IgD-negative memory B cell (primary cell): ENCODE measurements at regions not wholly inside any gene's neighbourhood (a gene's known extent, or its start where the extent isn't known, plus 50 kb on each side); places are given as distances from the start of the nearest gene placed in this dataset.
A peak's percentile ranks its signal among the peaks of the same experiment; 100 is the strongest.
"Not testable (repeated sequence)": the region's sequence is repeated elsewhere in the genome, so short reads cannot be mapped to it uniquely, and the experiment has no call there.

ENCODE experiments used
- H3K27ac Mint-ChIP-seq, 3 donors: one replicate each; pipeline ENCODE4 v1.8.0; 2020 to 2022; ENCODE audit warnings: mild to moderate bottlenecking in 3 of 3, mixed read lengths in 3 of 3, moderate library complexity in 1 of 3
- H3K27me3 Mint-ChIP-seq: one replicate; pipeline ENCODE4 v1.8.0; 2021; ENCODE audit warnings: mixed read lengths
- H3K36me3 Mint-ChIP-seq: one replicate; pipeline ENCODE4 v1.8.0; 2020; ENCODE audit warnings: mild to moderate bottlenecking, mixed read lengths
- H3K4me1 Mint-ChIP-seq, 3 donors: one replicate each; pipeline ENCODE4 v1.8.0; 2020 to 2022; ENCODE audit warnings: mixed read lengths in 3 of 3, mild to moderate bottlenecking in 1 of 3
- H3K4me3 Mint-ChIP-seq, 4 donors: one replicate each; pipeline ENCODE4 v1.8.0; 2020 to 2022; ENCODE audit warnings: mild to moderate bottlenecking in 4 of 4, mixed read lengths in 4 of 4, moderate library complexity in 3 of 4
- H3K9me3 Mint-ChIP-seq, 3 donors: one replicate each; pipeline ENCODE4 v1.8.0; 2020 to 2021; ENCODE audit warnings: mixed read lengths in 3 of 3, mild to moderate bottlenecking in 1 of 3

- no peaks in the 10 kb centered on the region for H3K36me3 Mint-ChIP-seq
- no peak overlapping the region for H3K27ac Mint-ChIP-seq
- no peaks in the 10 kb centered on the region for H3K9me3 Mint-ChIP-seq
- peak overlapping the region in 2 of 4 donors; percentile 89 to 95 for H3K4me3 Mint-ChIP-seq
- H3K27me3 Mint-ChIP-seq, result no peaks in the 10 kb centered on the region
- H3K4me1 Mint-ChIP-seq, result peaks cover 27 to 33% (median 31%) of the 10 kb centered on the region in 3 donors
Observed at GRCh38 chr16:14002416-14002990, 68.6 kb upstream of the MRTFB start.

- Mint-ChIP-seq H3K27ac (no peak overlapping the region), H3K4me3 (peak overlapping the region in 2 of 4 donors; percentile 89 to 95), H3K27me3 (no peaks in the 10 kb centered on the region)
Observed at GRCh38 chr16:14003074-14003570, 68.0 kb upstream of the MRTFB start.

GRCh38 chr16:14004031-14004728 is 66.9 kb upstream of the MRTFB start:
- Mint-ChIP-seq H3K27ac (no peak overlapping the region), H3K4me3 (no peak overlapping the region), H3K9me3 (no peaks in the 10 kb centered on the region)

More at GRCh38 chr16:14003074-14003570, 68.0 kb upstream of the MRTFB start:
- Mint-ChIP-seq H3K4me1 (peaks cover 22 to 30% (median 27%) of the 10 kb centered on the region in 3 donors), H3K36me3 (no peaks in the 10 kb centered on the region), H3K9me3 (no peaks in the 10 kb centered on the region)

GRCh38 chr16:14004729-14005315 is 66.3 kb upstream of the MRTFB start:
- Mint-ChIP-seq H3K4me3 (no peak overlapping the region), H3K27me3 (peaks cover 5% of the 10 kb centered on the region), H3K4me1 (peaks cover 13 to 25% (median 13%) of the 10 kb centered on the region in 3 donors), H3K36me3 (no peaks in the 10 kb centered on the region), H3K27ac (no peak overlapping the region), H3K9me3 (no peaks in the 10 kb centered on the region)

More at GRCh38 chr16:14004031-14004728, 66.9 kb upstream of the MRTFB start:
- Mint-ChIP-seq H3K27me3 (no peaks in the 10 kb centered on the region), H3K4me1 (peaks cover 18 to 28% (median 19%) of the 10 kb centered on the region in 3 donors), H3K36me3 (no peaks in the 10 kb centered on the region)

GRCh38 chr16:14005335-14005734 is 65.8 kb upstream of the MRTFB start:
- no peak overlapping the region for H3K27ac Mint-ChIP-seq
- H3K27me3 Mint-ChIP-seq, result peaks cover 5% of the 10 kb centered on the region
- H3K9me3 Mint-ChIP-seq, result no peaks in the 10 kb centered on the region
- no peaks in the 10 kb centered on the region for H3K36me3 Mint-ChIP-seq
- H3K4me1 Mint-ChIP-seq, result peaks cover 12 to 24% (median 12%) of the 10 kb centered on the region in 3 donors
- H3K4me3 Mint-ChIP-seq, result no peak overlapping the region

- Mint-ChIP-seq H3K4me3 (peak overlapping the region in 1 of 4 donors; percentile 14), H3K9me3 (no peaks in the 10 kb centered on the region), H3K27me3 (peaks cover 7% of the 10 kb centered on the region), H3K36me3 (no peaks in the 10 kb centered on the region), H3K27ac (no peak overlapping the region), H3K4me1 (peaks cover 11 to 20% (median 11%) of the 10 kb centered on the region in 3 donors)
Observed at GRCh38 chr16:14007450-14007849, 63.7 kb upstream of the MRTFB start.

- no peaks in the 10 kb centered on the region for H3K36me3 Mint-ChIP-seq
- H3K9me3 Mint-ChIP-seq, result no peaks in the 10 kb centered on the region
- H3K4me3 Mint-ChIP-seq, result no peak overlapping the region
- H3K4me1 Mint-ChIP-seq, result peaks cover 0 to 11% (median 2%) of the 10 kb centered on the region in 3 donors
- peaks cover 10% of the 10 kb centered on the region for H3K27me3 Mint-ChIP-seq
- H3K27ac Mint-ChIP-seq, result no peak overlapping the region
Observed at GRCh38 chr16:14011001-14011400, 60.1 kb upstream of the MRTFB start.

- Mint-ChIP-seq H3K27me3 (peaks cover 10% of the 10 kb centered on the region), H3K27ac (no peak overlapping the region), H3K4me3 (no peak overlapping the region), H3K4me1 (peaks cover 0 to 11% (median 2%) of the 10 kb centered on the region in 3 donors), H3K9me3 (no peaks in the 10 kb centered on the region), H3K36me3 (peaks cover 1% of the 10 kb centered on the region)
Observed at GRCh38 chr16:14011846-14012245, 59.3 kb upstream of the MRTFB start.

GRCh38 chr16:14013145-14013570 is 58.0 kb upstream of the MRTFB start:
- H3K4me1 Mint-ChIP-seq, result peaks cover 0 to 4% (median 0%) of the 10 kb centered on the region in 3 donors
- H3K4me3 Mint-ChIP-seq, result no peak overlapping the region
- H3K27me3 Mint-ChIP-seq, result peaks cover 10% of the 10 kb centered on the region
- H3K36me3 Mint-ChIP-seq, result peaks cover 1% of the 10 kb centered on the region
- no peak overlapping the region for H3K27ac Mint-ChIP-seq
- no peaks in the 10 kb centered on the region for H3K9me3 Mint-ChIP-seq

- no peaks in the 10 kb centered on the region for H3K9me3 Mint-ChIP-seq
- H3K4me3 Mint-ChIP-seq, result no peak overlapping the region
- H3K27me3 Mint-ChIP-seq, result peaks cover 10% of the 10 kb centered on the region
- H3K4me1 Mint-ChIP-seq, result peaks cover 0 to 4% (median 0%) of the 10 kb centered on the region in 3 donors
- peaks cover 1% of the 10 kb centered on the region for H3K36me3 Mint-ChIP-seq
- H3K27ac Mint-ChIP-seq, result no peak overlapping the region
Observed at GRCh38 chr16:14013571-14014283, 57.4 kb upstream of the MRTFB start.

GRCh38 chr16:14014284-14014625 is 56.9 kb upstream of the MRTFB start:
- Mint-ChIP-seq H3K4me3 (no peak overlapping the region), H3K27ac (no peak overlapping the region), H3K27me3 (peaks cover 10% of the 10 kb centered on the region), H3K9me3 (no peaks in the 10 kb centered on the region), H3K4me1 (peaks cover 0 to 3% (median 0%) of the 10 kb centered on the region in 3 donors), H3K36me3 (peaks cover 1% of the 10 kb centered on the region)

GRCh38 chr16:14015033-14015432 is 56.1 kb upstream of the MRTFB start:
- Mint-ChIP-seq H3K9me3 (no peaks in the 10 kb centered on the region), H3K4me3 (no peak overlapping the region), H3K4me1 (no peaks in the 10 kb centered on the region), H3K27ac (no peak overlapping the region), H3K27me3 (peaks cover 5% of the 10 kb centered on the region), H3K36me3 (peaks cover 1% of the 10 kb centered on the region)

- Mint-ChIP-seq H3K4me3 (no peak overlapping the region), H3K36me3 (peaks cover 3% of the 10 kb centered on the region), H3K27ac (no peak overlapping the region), H3K9me3 (no peaks in the 10 kb centered on the region), H3K4me1 (no peaks in the 10 kb centered on the region), H3K27me3 (peaks cover 5% of the 10 kb centered on the region)
Observed at GRCh38 chr16:14015461-14015860, 55.7 kb upstream of the MRTFB start.

GRCh38 chr16:14015948-14016347 is 55.2 kb upstream of the MRTFB start:
- no peaks in the 10 kb centered on the region for H3K9me3 Mint-ChIP-seq
- no peaks in the 10 kb centered on the region for H3K4me1 Mint-ChIP-seq
- H3K27me3 Mint-ChIP-seq, result peaks cover 7% of the 10 kb centered on the region
- H3K36me3 Mint-ChIP-seq, result peaks cover 3% of the 10 kb centered on the region
- H3K27ac Mint-ChIP-seq, result no peak overlapping the region
- H3K4me3 Mint-ChIP-seq, result peak overlapping the region in 1 of 4 donors; percentile 20

- not testable (repeated sequence) for H3K27me3 Mint-ChIP-seq, H3K4me3 Mint-ChIP-seq, H3K27ac Mint-ChIP-seq, H3K9me3 Mint-ChIP-seq, H3K36me3 Mint-ChIP-seq, H3K4me1 Mint-ChIP-seq
Observed at GRCh38 chr16:14016362-14016761, 54.8 kb upstream of the MRTFB start.
